Left ventricle myocardium inferior (tissue), 1 donor: ENCODE measurements at regions not wholly inside any gene's neighbourhood (a gene's known extent, or its start where the extent isn't known, plus 50 kb on each side); places are given as distances from the start of the nearest gene placed in this dataset.

Source experiments
- DNase-seq: peaks from one replicate; pipeline ENCODE4 v3.0.0-alpha.2; 2020
- H3K27ac ChIP-seq: fragments of 200-600 bp; replicated peaks from 2 replicates; pipeline ENCODE4 v1.8.0; 2021
- H3K27me3 ChIP-seq: fragments of 200-600 bp; 2 replicates; pipeline ENCODE4 v1.8.0; 2021; ENCODE audit warnings: low read depth
- H3K36me3 ChIP-seq: fragments of 200-600 bp; 2 replicates; pipeline ENCODE4 v1.8.0; 2021
- H3K4me1 ChIP-seq: fragments of 200-600 bp; 2 replicates; pipeline ENCODE4 v1.8.0; 2021
- H3K4me3 ChIP-seq: fragments of 200-600 bp; 2 replicates; pipeline ENCODE4 v1.8.0; 2021; ENCODE audit warnings: mild to moderate bottlenecking, moderate library complexity
- H3K9me3 ChIP-seq: fragments of 200-600 bp; replicated peaks from 2 replicates; pipeline ENCODE4 v1.8.0; 2021
- CTCF ChIP-seq: fragments of 200-600 bp; IDR thresholded peaks from 2 replicates; pipeline ENCODE4 v1.8.0; 2021; ENCODE audit warnings: antibody characterized with exemption, mild to moderate bottlenecking, borderline replicate concordance
- intact Hi-C: fragments of 100-400 bp; cut with micrococcal nuclease; formaldehyde crosslinking; loops from one replicate; pipeline ENCODE4 v1.11.0; 2022
- donor health status: DM: no; HTN: yes; CAD: no; lungs with severe emphysema.

DNA sequence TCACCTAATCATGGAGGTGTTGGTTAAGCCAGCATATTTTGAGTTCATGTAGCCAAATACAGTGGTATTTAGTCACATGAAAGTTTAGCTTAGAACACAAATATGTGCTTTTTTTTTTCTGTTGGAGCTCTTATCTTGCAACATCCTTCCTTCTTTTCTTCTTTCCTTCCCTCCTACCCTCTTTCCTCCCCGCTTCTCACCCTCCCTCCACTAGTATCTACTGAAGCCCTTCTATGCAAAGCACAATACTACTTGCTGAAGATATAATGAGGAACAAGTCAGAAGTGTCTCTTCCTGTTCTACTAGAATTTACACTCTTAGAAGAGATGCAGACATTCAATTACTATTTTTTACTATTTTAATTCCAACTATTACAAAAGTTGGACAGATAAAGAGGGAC, 105.0 kb upstream of the ITGA4 start:
- no peak for TF ChIP-seq CTCF
- intact Hi-C loops, result no loop called here

GRCh38 chr2:181354626-181355025, 102.6 kb upstream of the ITGA4 start:
- Histone ChIP-seq H3K27me3 (peaks cover 2% of the 10 kb centered on the region), H3K36me3 (no peaks in the 10 kb centered on the region), H3K4me1 (no peaks in the 10 kb centered on the region), H3K4me3 (no peak overlapping the region), H3K9me3 (no peaks in the 10 kb centered on the region), H3K27ac (no peak overlapping the region)
- no peak for DNase-seq
- TF ChIP-seq CTCF, result no peak
- intact Hi-C loops, result no loop called here

More for the DNA sequence above, 105.0 kb upstream of the ITGA4 start:
- no peak overlapping the region for H3K27ac ChIP-seq
- no peaks in the 10 kb centered on the region for H3K27me3 ChIP-seq
- no peak overlapping the region for H3K4me3 ChIP-seq
- DNase-seq, result no peak
- H3K4me1 ChIP-seq, result no peaks in the 10 kb centered on the region
- H3K9me3 ChIP-seq, result no peaks in the 10 kb centered on the region
- H3K36me3 ChIP-seq, result no peaks in the 10 kb centered on the region

DNA sequence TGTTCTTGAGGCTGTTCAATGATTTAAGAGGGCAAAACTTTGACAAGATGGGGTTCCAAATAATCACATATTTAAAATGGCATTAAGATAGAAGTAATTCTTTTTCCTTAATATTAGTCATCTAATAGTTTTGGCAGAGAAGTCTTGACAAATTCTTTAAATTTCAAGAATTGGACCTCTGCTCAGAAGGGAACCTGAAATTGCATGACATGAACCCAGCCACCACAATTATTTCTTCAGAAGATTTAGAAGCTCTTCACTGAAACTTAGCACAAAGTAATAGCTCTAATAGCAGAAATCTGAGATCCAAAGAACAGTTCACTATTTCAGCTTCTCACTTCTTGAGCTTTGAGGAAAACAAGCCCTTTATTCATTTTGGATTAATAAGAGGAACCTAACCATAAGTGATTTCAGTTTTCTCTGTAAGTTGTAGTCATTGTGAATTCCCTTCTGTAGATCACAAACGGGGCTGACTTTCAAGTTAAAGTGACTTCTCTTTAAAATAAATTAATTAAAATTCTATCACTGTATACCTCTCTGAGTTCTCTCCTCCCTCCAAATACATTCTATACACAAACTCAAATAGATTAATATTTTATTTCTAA, 100.6 kb upstream of the ITGA4 start:
- DNase-seq, result no peak
- intact Hi-C loops, result no loop called here
- Histone ChIP-seq H3K27me3 (peaks cover 5% of the 10 kb centered on the region), H3K4me3 (no peak overlapping the region), H3K4me1 (no peaks in the 10 kb centered on the region), H3K9me3 (no peaks in the 10 kb centered on the region), H3K27ac (no peak overlapping the region), H3K36me3 (no peaks in the 10 kb centered on the region)
- TF ChIP-seq CTCF, result no peak

DNA sequence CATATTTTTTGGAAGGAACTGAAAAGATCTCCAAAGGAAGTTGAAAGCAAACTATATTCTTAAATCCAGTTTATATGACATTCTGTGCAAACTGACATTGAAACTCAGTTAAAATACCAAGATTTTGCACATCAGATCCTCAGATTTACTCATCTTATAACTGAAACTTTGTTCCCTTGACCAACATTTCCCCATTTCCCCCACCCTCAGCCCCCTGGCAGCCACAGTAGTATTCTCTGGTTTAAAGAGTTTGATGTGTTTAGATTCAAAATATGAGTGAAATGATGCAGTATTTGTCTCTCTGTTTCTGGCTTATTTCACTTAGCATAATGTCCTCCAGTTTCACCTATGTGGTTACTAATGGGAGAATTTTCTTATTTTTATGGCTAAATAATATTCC, 99.2 kb upstream of the ITGA4 start:
- Histone ChIP-seq H3K27me3 (peaks cover 5% of the 10 kb centered on the region), H3K9me3 (no peaks in the 10 kb centered on the region), H3K36me3 (no peaks in the 10 kb centered on the region), H3K27ac (no peak overlapping the region), H3K4me1 (no peaks in the 10 kb centered on the region), H3K4me3 (no peak overlapping the region)
- TF ChIP-seq CTCF, result no peak
- intact Hi-C loops, result no loop called here
- DNase-seq, result no peak

- TF ChIP-seq CTCF, result no peak
Measured at GRCh38 chr2:181362561-181362960, 94.6 kb upstream of the ITGA4 start.

More at GRCh38 chr2:181362561-181362960, 94.6 kb upstream of the ITGA4 start:
- no peak overlapping the region for H3K4me3 ChIP-seq
- H3K27me3 ChIP-seq, result peaks cover 5% of the 10 kb centered on the region
- DNase-seq, result no peak
- no peaks in the 10 kb centered on the region for H3K36me3 ChIP-seq
- no peaks in the 10 kb centered on the region for H3K9me3 ChIP-seq
- intact Hi-C loops, result no loop called here
- no peak overlapping the region for H3K27ac ChIP-seq
- no peaks in the 10 kb centered on the region for H3K4me1 ChIP-seq
